Loucy (cell line): ENCODE measurements at regions not wholly inside any gene's neighbourhood (a gene's known extent, or its start where the extent isn't known, plus 50 kb on each side); places are given as distances from the start of the nearest gene placed in this dataset.

Source experiments
- EZH2phosphoT487 ChIP-seq: fragments of 200-600 bp; IDR thresholded peaks from 2 replicates; pipeline ENCODE4 v1.6.1; 2018; ENCODE audit warnings: antibody characterized with exemption, mild to moderate bottlenecking, moderate library complexity, borderline replicate concordance
- TF ChIP-seq, protein P1 (sequence below): fragments of 200-600 bp; sonication (generic); conservative IDR thresholded peaks from 2 replicates; pipeline ENCODE4 v1.5.1; 2014; ENCODE audit warnings: mild to moderate bottlenecking, antibody characterized with exemption, low read length

DNA sequence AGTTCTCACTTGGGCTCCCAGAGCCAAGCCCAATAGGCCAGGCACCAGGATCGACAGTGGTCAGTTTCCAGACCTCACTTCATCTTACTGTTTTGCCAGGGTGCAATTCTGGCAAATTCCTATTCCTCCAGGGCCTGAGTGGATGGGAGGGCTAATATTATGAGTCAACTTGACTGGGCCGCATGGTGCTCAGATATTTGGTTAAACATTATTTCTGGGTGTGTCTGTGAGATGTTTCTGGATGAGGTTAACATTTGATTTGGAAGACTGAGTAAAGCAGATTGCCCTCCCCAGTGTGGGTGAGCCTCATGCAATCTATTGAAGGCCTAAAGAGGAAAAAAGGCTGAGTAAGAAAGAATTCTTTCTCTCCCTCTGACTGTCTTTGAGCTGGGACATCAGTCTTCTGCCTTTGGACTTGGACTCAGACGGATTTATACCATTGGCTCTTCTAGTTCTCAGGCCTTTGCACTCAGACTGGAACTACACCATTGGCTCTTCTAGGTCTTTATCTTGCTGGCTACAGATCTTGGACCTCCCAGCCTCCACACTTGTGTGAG lies 132.9 kb upstream of the ZBED5 start:
- TF ChIP-seq, protein P1, sequence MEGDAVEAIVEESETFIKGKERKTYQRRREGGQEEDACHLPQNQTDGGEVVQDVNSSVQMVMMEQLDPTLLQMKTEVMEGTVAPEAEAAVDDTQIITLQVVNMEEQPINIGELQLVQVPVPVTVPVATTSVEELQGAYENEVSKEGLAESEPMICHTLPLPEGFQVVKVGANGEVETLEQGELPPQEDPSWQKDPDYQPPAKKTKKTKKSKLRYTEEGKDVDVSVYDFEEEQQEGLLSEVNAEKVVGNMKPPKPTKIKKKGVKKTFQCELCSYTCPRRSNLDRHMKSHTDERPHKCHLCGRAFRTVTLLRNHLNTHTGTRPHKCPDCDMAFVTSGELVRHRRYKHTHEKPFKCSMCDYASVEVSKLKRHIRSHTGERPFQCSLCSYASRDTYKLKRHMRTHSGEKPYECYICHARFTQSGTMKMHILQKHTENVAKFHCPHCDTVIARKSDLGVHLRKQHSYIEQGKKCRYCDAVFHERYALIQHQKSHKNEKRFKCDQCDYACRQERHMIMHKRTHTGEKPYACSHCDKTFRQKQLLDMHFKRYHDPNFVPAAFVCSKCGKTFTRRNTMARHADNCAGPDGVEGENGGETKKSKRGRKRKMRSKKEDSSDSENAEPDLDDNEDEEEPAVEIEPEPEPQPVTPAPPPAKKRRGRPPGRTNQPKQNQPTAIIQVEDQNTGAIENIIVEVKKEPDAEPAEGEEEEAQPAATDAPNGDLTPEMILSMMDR, result no peak
- TF ChIP-seq EZH2phosphoT487, result no peak
